GM12878 (cell line): ENCODE measurements at regions not wholly inside any gene's neighbourhood (a gene's known extent, or its start where the extent isn't known, plus 50 kb on each side); places are given as distances from the start of the nearest gene placed in this dataset.
"Not testable (repeated sequence)": the region's sequence is repeated elsewhere in the genome, so short reads cannot be mapped to it uniquely, and the experiment has no call there.

Experiments
- ATAC-seq: fragments of 200-7000 bp; cut with Tn5 transposase; 3 replicates; pipeline ENCODE4 v1.9.1; 2020; ENCODE audit warnings: mild to moderate bottlenecking, moderate library complexity
- BruUV-seq: library from RNA; stranded (reverse); fragments of 400-500 nt; replicated peaks from 2 replicates; lab custom pipeline; 2021; lab: Mats Ljungman, UMichigan
- CTCF ChIA-PET: fragments of 300-600 bp; sonication (Branson Sonifier 250); formaldehyde crosslinking; extraction: SDS; loops from one replicate; lab custom pipeline; 2021; ENCODE audit warnings: inconsistent platforms; lab: Yijun Ruan, JAX
- POLR2A ChIA-PET: fragments of 350-600 bp; formaldehyde crosslinking; extraction: SDS; loops from one replicate; lab custom pipeline; 2021; ENCODE audit warnings: inconsistent platforms; lab: Charles Lee
- RAD21 ChIA-PET: fragments of 300-600 bp; sonication (Branson Sonifier 250); formaldehyde crosslinking; loops from one replicate; lab custom pipeline; 2023; ENCODE audit warnings: antibody characterized with exemption; ENCODE audit not compliant: unreplicated experiment; lab: Charles Lee
- SMC1A ChIA-PET: fragments of 300-600 bp; sonication (Branson Sonifier 250); formaldehyde crosslinking; loops from one replicate; lab custom pipeline; 2023; ENCODE audit not compliant: unreplicated experiment, uncharacterized antibody; lab: Charles Lee
- DNase-seq: peaks from one replicate; pipeline ENCODE4 v3.0.0-alpha.2; 2011; ENCODE audit warnings: low read depth, low spot score
- FAIRE-seq: peaks from 3 replicates; lab custom pipeline; 2011; peaks lifted over from hg19 to GRCh38; lab: Jason Lieb, UNC
- H2AFZ ChIP-seq: 2 replicates; pipeline ENCODE4 v1.6.0; 2011; ENCODE audit warnings: low read depth, low read length, control low read depth; ENCODE audit not compliant: control insufficient read depth
- H3K27ac ChIP-seq: 2 replicates; pipeline ENCODE4 v1.5.1; 2011; ENCODE audit warnings: control low read depth; ENCODE audit not compliant: control insufficient read depth, insufficient read depth
- H3K27me3 ChIP-seq, 2 experiments: replicated peaks in 1 of 2; 2 replicates each; pipeline versions ENCODE4 v1.6.0 to v1.6.1; 2011; ENCODE audit warnings: low read length in 1 of 2; ENCODE audit not compliant: control insufficient read depth in 2 of 2, insufficient read depth in 2 of 2
- H3K36me3 ChIP-seq, 2 experiments: 2 replicates each; pipeline ENCODE4 v1.5.1; 2011; ENCODE audit warnings: low read length in 1 of 2; ENCODE audit not compliant: control insufficient read depth in 2 of 2, insufficient read depth in 2 of 2
- H3K4me1 ChIP-seq: 2 replicates; pipeline ENCODE4 v1.6.1; 2011; ENCODE audit warnings: mild to moderate bottlenecking, low read length, moderate library complexity, mixed read lengths; ENCODE audit not compliant: control insufficient read depth, insufficient read depth
- H3K4me2 ChIP-seq: 2 replicates; pipeline ENCODE4 v1.6.0; 2011; ENCODE audit warnings: control low read depth; ENCODE audit not compliant: control insufficient read depth, insufficient read depth
- H3K4me3 ChIP-seq: fragments of 200-600 bp; sonication (generic); 2 replicates; pipeline ENCODE4 v1.5.1; 2016
- H3K79me2 ChIP-seq: 2 replicates; pipeline ENCODE4 v1.6.0; 2011; ENCODE audit warnings: low read length; ENCODE audit not compliant: control insufficient read depth, insufficient read depth
- H3K9ac ChIP-seq: 2 replicates; pipeline ENCODE4 v1.8.0; 2011; ENCODE audit warnings: low read length, control low read depth, mixed read lengths; ENCODE audit not compliant: control insufficient read depth, insufficient read depth
- H3K9me3 ChIP-seq: replicated peaks from 3 replicates; pipeline ENCODE4 v1.5.1; 2011; ENCODE audit warnings: mild to moderate bottlenecking, low read length; ENCODE audit not compliant: control insufficient read depth, insufficient read depth
- H4K20me1 ChIP-seq: 2 replicates; pipeline ENCODE4 v1.6.0; 2011; ENCODE audit not compliant: control insufficient read depth, insufficient read depth
- EZH2 ChIP-seq: IDR thresholded peaks from 2 replicates; pipeline ENCODE4 v1.6.1; 2012; ENCODE audit warnings: low read depth, mild to moderate bottlenecking, control low read depth, inconsistent platforms, low read length, borderline replicate concordance; ENCODE audit not compliant: control insufficient read depth
- WRNIP1 ChIP-seq: IDR thresholded peaks from 2 replicates; pipeline ENCODE4 v1.6.1; 2011; ENCODE audit warnings: low read depth, low read length, improper control_type of control experiment, borderline replicate concordance
- WGBS: methylation state at CpG from one replicate; pipeline ENCODE4 v1.1.6; 2016; ENCODE audit warnings: low lambda C conversion rate; ENCODE audit not compliant: insufficient replicate concordance, insufficient coverage; ENCODE audit errors: missing lambda C conversion rate; 5-methylcytosine and 5-hydroxymethylcytosine counted together
- in situ Hi-C: fragments of 300-500 bp; cut with MboI; formaldehyde crosslinking; loops from 9 replicates; pipeline ENCODE4 v1.14.3; 2018; ENCODE audit warnings: mixed read lengths
- intact Hi-C: fragments of 100-400 bp; cut with micrococcal nuclease; formaldehyde crosslinking; loops from one replicate; pipeline ENCODE4 v1.14.2; 2022; ENCODE audit not compliant: unreplicated experiment

- intact Hi-C loops (no loop called here), in situ Hi-C loops (no loop called here)
- Histone ChIP-seq H3K4me2 (no peak overlapping the region), H3K36me3 (no peaks in the 10 kb centered on the region), H3K4me1 (no peaks in the 10 kb centered on the region), H3K9me3 (no peaks in the 10 kb centered on the region), H4K20me1 (no peaks in the 10 kb centered on the region), H3K79me2 (no peaks in the 10 kb centered on the region), H3K27ac (no peak overlapping the region), H3K27me3 (no peaks in the 10 kb centered on the region), H3K4me3 (no peak overlapping the region), H3K9ac (no peak overlapping the region), H2AFZ (no peak overlapping the region)
- BruUV-seq = no TSS peak
- POLR2A ChIA-PET = interaction anchor here (0.6 kb wide), 1 partner anchor 34 kb away, joined by 3 read pairs; no protein-coding TSS in a partner anchor
- DNase-seq (no peak), FAIRE-seq (no peak), ATAC-seq (no peak)
- RAD21 ChIA-PET = interaction anchor here (1.5 kb wide), 1 partner anchor 181 kb away, joined by 4 read pairs; no protein-coding TSS in a partner anchor
- WGBS = 82% methylated on average over 3 of the region's 3 CpGs
- SMC1A ChIA-PET = interaction anchor here (0.7 to 1.3 kb wide), 4 partner anchors 10 to 63 kb away, joined by 3 read pairs; no protein-coding TSS in a partner anchor
- CTCF ChIA-PET = no interaction called here
- no peak for TF ChIP-seq EZH2
- no peak for TF ChIP-seq WRNIP1
- TF ChIP-seq, all 136 proteins: peak for 0
Observed at GRCh38 chr4:163736876-163737275, 242.4 kb downstream of the TMA16 start.

GRCh38 chr4:163737846-163738245, 243.4 kb downstream of the TMA16 start:
- WGBS = 84% methylated on average over 6 of the region's 7 CpGs
- H3K9me3 ChIP-seq, POLR2A ChIA-PET, DNase-seq, intact Hi-C loops, ATAC-seq, in situ Hi-C loops, H4K20me1 ChIP-seq, CTCF ChIA-PET, BruUV-seq, FAIRE-seq, H3K9ac ChIP-seq, H3K4me1 ChIP-seq, RAD21 ChIA-PET, H2AFZ ChIP-seq, H3K79me2 ChIP-seq, H3K4me2 ChIP-seq, SMC1A ChIA-PET, H3K36me3 ChIP-seq, H3K4me3 ChIP-seq, H3K27ac ChIP-seq, H3K27me3 ChIP-seq: not testable (repeated sequence)
